Hepatocyte (in vitro differentiated cells): ENCODE measurements at regions not wholly inside any gene's neighbourhood (a gene's known extent, or its start where the extent isn't known, plus 50 kb on each side); places are given as distances from the start of the nearest gene placed in this dataset.

Experiments used
- DNase-seq: peaks from one replicate; pipeline ENCODE4 v3.0.0-alpha.2; 2016; ENCODE audit warnings: low spot score
- H2AFZ ChIP-seq: fragments of 200-600 bp; sonication (generic); 2 replicates; pipeline ENCODE4 v1.6.0; 2016; ENCODE audit warnings: antibody characterized with exemption, mild to moderate bottlenecking
- H3K27ac ChIP-seq: fragments of 200-600 bp; sonication (generic); 2 replicates; pipeline ENCODE4 v1.5.1; 2016; ENCODE audit warnings: mild to moderate bottlenecking
- H3K27me3 ChIP-seq: fragments of 200-600 bp; sonication (generic); 2 replicates; pipeline ENCODE4 v1.6.1; 2016
- H3K36me3 ChIP-seq: fragments of 200-600 bp; sonication (generic); replicated peaks from 2 replicates; pipeline ENCODE4 v1.5.1; 2016; ENCODE audit warnings: low read depth; ENCODE audit not compliant: insufficient read depth
- H3K4me1 ChIP-seq: fragments of 200-600 bp; sonication (generic); 2 replicates; pipeline ENCODE4 v1.5.1; 2016; ENCODE audit warnings: mild to moderate bottlenecking, moderate library complexity; ENCODE audit not compliant: insufficient read depth
- H3K4me2 ChIP-seq: fragments of 200-600 bp; sonication (generic); 2 replicates; pipeline ENCODE4 v1.6.0; 2016
- H3K4me3 ChIP-seq: fragments of 200-600 bp; sonication (generic); 2 replicates; pipeline ENCODE4 v1.5.1; 2016; ENCODE audit warnings: mild to moderate bottlenecking
- H3K79me2 ChIP-seq: fragments of 200-600 bp; sonication (generic); 2 replicates; pipeline ENCODE4 v1.6.0; 2017; ENCODE audit warnings: mild to moderate bottlenecking
- H3K9me2 ChIP-seq: fragments of 200-600 bp; sonication (generic); replicated peaks from 2 replicates; pipeline ENCODE4 v1.6.0; 2017; ENCODE audit warnings: mild to moderate bottlenecking; ENCODE audit not compliant: insufficient read depth
- H3K9me3 ChIP-seq: fragments of 200-600 bp; sonication (generic); 2 replicates; pipeline ENCODE4 v1.5.1; 2016; ENCODE audit warnings: low read depth, mild to moderate bottlenecking
- H4K20me1 ChIP-seq: fragments of 200-600 bp; sonication (generic); 2 replicates; pipeline ENCODE4 v1.6.0; 2016; ENCODE audit warnings: mild to moderate bottlenecking; ENCODE audit not compliant: insufficient read depth, poor library complexity, severe bottlenecking
- EZH2 ChIP-seq: fragments of 200-600 bp; sonication (generic); IDR thresholded peaks from 2 replicates; pipeline ENCODE4 v1.6.1; 2016; ENCODE audit warnings: antibody characterized with exemption, mild to moderate bottlenecking, borderline replicate concordance
- EZH2phosphoT487 ChIP-seq: fragments of 200-600 bp; sonication (generic); IDR thresholded peaks from one replicate; pipeline ENCODE4 v1.6.1; 2018; ENCODE audit warnings: antibody characterized with exemption, mild to moderate bottlenecking, low read depth, moderate library complexity; ENCODE audit not compliant: unreplicated experiment, severe bottlenecking
- WGBS: methylation state at CpG from one replicate; pipeline ENCODE4 v1.1.6; 2016; ENCODE audit warnings: low lambda C conversion rate; ENCODE audit errors: missing lambda C conversion rate; 5-methylcytosine and 5-hydroxymethylcytosine counted together
- TF ChIP-seq, protein P1 (sequence below): fragments of 200-600 bp; sonication (generic); IDR thresholded peaks from 2 replicates; pipeline ENCODE4 v1.5.1; 2016; ENCODE audit warnings: antibody characterized with exemption, mild to moderate bottlenecking; ENCODE audit not compliant: poor library complexity

DNA sequence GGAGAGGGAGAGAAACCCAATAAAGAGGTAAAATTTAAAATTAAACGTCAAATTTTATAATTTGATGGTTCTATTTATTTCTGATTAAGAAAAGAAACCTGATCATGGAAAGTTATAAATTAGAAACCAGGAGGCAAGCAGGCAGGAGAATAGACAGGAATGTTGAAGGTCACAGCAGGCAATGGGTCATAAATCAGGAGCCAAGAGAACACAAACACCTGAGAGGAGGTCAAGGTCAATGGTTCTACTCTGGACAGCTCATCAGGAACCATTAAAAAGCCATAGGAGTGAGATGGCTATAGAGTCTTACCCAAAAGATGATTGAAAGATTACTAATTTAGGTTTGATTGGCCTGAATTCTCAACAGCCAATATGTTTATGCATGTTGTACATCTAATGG, 126.9 kb upstream of the HCCS start:
- Histone ChIP-seq H3K27me3 (no peaks in the 10 kb centered on the region), H3K4me1 (no peaks in the 10 kb centered on the region), H4K20me1 (no peaks in the 10 kb centered on the region), H3K79me2 (no peaks in the 10 kb centered on the region), H3K9me2 (no peaks in the 10 kb centered on the region), H3K9me3 (no peaks in the 10 kb centered on the region), H2AFZ (no peak overlapping the region), H3K27ac (no peak overlapping the region), H3K4me2 (no peak overlapping the region), H3K4me3 (no peak overlapping the region), H3K36me3 (no peaks in the 10 kb centered on the region)
- no peak for DNase-seq
- WGBS = 56% methylated on average over 1 of the region's 1 CpG
- TF ChIP-seq, protein P1, sequence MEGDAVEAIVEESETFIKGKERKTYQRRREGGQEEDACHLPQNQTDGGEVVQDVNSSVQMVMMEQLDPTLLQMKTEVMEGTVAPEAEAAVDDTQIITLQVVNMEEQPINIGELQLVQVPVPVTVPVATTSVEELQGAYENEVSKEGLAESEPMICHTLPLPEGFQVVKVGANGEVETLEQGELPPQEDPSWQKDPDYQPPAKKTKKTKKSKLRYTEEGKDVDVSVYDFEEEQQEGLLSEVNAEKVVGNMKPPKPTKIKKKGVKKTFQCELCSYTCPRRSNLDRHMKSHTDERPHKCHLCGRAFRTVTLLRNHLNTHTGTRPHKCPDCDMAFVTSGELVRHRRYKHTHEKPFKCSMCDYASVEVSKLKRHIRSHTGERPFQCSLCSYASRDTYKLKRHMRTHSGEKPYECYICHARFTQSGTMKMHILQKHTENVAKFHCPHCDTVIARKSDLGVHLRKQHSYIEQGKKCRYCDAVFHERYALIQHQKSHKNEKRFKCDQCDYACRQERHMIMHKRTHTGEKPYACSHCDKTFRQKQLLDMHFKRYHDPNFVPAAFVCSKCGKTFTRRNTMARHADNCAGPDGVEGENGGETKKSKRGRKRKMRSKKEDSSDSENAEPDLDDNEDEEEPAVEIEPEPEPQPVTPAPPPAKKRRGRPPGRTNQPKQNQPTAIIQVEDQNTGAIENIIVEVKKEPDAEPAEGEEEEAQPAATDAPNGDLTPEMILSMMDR = no peak
- TF ChIP-seq EZH2phosphoT487 (no peak), EZH2 (no peak)

- Histone ChIP-seq H4K20me1 (no peaks in the 10 kb centered on the region), H3K4me3 (no peak overlapping the region), H3K36me3 (no peaks in the 10 kb centered on the region), H3K27ac (no peak overlapping the region), H3K9me3 (no peaks in the 10 kb centered on the region), H3K4me2 (no peak overlapping the region), H3K9me2 (no peaks in the 10 kb centered on the region), H3K79me2 (no peaks in the 10 kb centered on the region), H2AFZ (no peak overlapping the region), H3K27me3 (no peaks in the 10 kb centered on the region), H3K4me1 (no peaks in the 10 kb centered on the region)
- no peak for DNase-seq
- TF ChIP-seq EZH2 (no peak), EZH2phosphoT487 (no peak)
- TF ChIP-seq, protein P1 = no peak
- WGBS = 76% methylated on average over 2 of the region's 2 CpGs
Observed at GRCh38 chrX:10986616-10987015, 124.5 kb upstream of the HCCS start.

GRCh38 chrX:10988653-10989052, 122.5 kb upstream of the HCCS start:
- Histone ChIP-seq H3K4me2 (no peak overlapping the region), H2AFZ (no peak overlapping the region), H3K36me3 (no peaks in the 10 kb centered on the region), H3K27ac (no peak overlapping the region), H3K4me1 (no peaks in the 10 kb centered on the region), H3K9me3 (no peaks in the 10 kb centered on the region), H3K79me2 (no peaks in the 10 kb centered on the region), H4K20me1 (no peaks in the 10 kb centered on the region), H3K9me2 (no peaks in the 10 kb centered on the region), H3K27me3 (no peaks in the 10 kb centered on the region), H3K4me3 (no peak overlapping the region)
- no peak for DNase-seq
- TF ChIP-seq EZH2phosphoT487 (no peak), EZH2 (no peak)
- TF ChIP-seq, protein P1 = no peak
- 82% methylated on average over 4 of the region's 4 CpGs for WGBS

DNA sequence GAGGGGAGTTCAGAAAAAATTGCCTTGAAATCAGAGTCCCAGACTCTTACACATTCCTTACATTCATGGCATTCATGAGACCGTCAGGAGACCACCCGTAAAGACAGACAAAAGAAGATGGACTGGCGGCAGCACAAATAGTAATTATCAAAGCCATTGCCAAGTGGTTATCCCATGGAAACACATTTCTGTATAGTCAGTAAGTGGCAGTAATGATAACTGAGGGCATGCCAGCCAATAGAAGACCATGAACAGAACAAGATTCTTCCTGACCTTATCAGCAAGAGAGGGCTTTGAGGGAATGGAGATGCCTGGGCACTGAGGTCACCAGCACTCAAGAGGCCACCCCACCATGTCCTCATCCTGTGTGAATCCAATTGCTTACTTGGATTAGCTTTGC, 121.7 kb upstream of the HCCS start:
- H3K36me3 ChIP-seq = no peaks in the 10 kb centered on the region
- H3K79me2 ChIP-seq = no peaks in the 10 kb centered on the region
- no peak overlapping the region for H3K4me2 ChIP-seq
- no peak overlapping the region for H2AFZ ChIP-seq
- H3K4me3 ChIP-seq = no peak overlapping the region
- WGBS = 57% methylated on average over 3 of the region's 3 CpGs
- H3K27ac ChIP-seq = no peak overlapping the region
- H3K4me1 ChIP-seq = no peaks in the 10 kb centered on the region
- H3K27me3 ChIP-seq = no peaks in the 10 kb centered on the region
- no peaks in the 10 kb centered on the region for H3K9me2 ChIP-seq
- H3K9me3 ChIP-seq = no peaks in the 10 kb centered on the region
- H4K20me1 ChIP-seq = no peaks in the 10 kb centered on the region
- no peak for DNase-seq
- TF ChIP-seq, protein P1 = no peak
- TF ChIP-seq EZH2 = no peak
- no peak for TF ChIP-seq EZH2phosphoT487
